ENCODE measurements at regions not wholly inside any gene's neighbourhood (a gene's known extent, or its start where the extent isn't known, plus 50 kb on each side); places are given as distances from the start of the nearest gene placed in this dataset.

DNA sequence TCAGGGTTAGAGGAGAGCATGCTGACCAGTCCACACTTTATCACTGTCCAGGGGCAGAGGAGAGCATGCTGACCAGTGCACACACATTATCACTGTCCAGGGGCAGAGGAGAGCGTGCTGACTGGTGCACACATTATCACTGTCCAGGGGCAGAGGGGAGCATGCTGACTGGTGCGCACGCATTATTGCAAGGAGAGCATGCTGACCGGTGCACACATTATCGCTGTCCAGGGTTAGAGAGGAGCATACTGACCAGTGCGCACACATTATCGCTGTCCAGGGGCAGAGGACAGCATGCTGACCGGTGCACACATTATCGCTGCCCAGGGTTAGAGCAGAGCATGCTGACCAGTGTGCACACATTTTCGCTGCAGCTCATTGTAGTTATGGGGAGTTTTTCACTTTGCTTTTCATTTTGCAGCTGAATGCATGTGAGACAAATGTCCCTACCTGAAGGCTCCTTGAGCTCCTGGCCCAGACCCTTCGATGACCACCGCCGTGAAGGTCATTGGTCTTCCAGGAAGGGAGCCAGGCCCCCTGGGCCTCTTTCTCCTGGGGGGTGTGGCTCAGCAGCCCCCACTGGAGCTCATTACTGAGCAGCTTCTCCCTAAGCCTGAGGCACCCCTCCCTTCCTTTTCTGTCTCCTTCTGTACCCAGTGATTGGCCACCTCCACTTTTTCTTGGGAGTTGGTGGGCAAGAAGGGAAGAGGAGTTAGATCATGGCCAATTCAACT lies 178.8 kb upstream of the AFDN start:
- H3K36me3 Mint-ChIP-seq (ENCODE audit: low read depth): no peaks in the 10 kb centered on the region
- no peak overlapping the region for H3K4me3 Mint-ChIP-seq
- no peak overlapping the region for H3K27ac Mint-ChIP-seq
- H3K4me1 Mint-ChIP-seq (ENCODE audit: low read depth): no peaks in the 10 kb centered on the region
- TF ChIP-seq, protein P1, sequence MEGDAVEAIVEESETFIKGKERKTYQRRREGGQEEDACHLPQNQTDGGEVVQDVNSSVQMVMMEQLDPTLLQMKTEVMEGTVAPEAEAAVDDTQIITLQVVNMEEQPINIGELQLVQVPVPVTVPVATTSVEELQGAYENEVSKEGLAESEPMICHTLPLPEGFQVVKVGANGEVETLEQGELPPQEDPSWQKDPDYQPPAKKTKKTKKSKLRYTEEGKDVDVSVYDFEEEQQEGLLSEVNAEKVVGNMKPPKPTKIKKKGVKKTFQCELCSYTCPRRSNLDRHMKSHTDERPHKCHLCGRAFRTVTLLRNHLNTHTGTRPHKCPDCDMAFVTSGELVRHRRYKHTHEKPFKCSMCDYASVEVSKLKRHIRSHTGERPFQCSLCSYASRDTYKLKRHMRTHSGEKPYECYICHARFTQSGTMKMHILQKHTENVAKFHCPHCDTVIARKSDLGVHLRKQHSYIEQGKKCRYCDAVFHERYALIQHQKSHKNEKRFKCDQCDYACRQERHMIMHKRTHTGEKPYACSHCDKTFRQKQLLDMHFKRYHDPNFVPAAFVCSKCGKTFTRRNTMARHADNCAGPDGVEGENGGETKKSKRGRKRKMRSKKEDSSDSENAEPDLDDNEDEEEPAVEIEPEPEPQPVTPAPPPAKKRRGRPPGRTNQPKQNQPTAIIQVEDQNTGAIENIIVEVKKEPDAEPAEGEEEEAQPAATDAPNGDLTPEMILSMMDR (IDR thresholded peaks at IDR 0.05): no peak
- ChIA-PET POLR2A (no interaction called here), CTCF (no interaction called here)
- intact Hi-C loops (cut with micrococcal nuclease): no loop called here
- H3K27me3 Mint-ChIP-seq: peaks cover 9% of the 10 kb centered on the region
- ATAC-seq: no peak
- no peaks in the 10 kb centered on the region for H3K9me3 Mint-ChIP-seq
- DNase-seq: no peak

GRCh38 chr6:167648501-167649278 lies 178.0 kb upstream of the AFDN start:
- Mint-ChIP-seq H3K4me3 (no peak overlapping the region), H3K27ac (no peak overlapping the region), H3K9me3 (no peaks in the 10 kb centered on the region), H3K27me3 (peaks cover 10% of the 10 kb centered on the region), H3K36me3 (ENCODE audit: low read depth) (no peaks in the 10 kb centered on the region), H3K4me1 (ENCODE audit: low read depth) (no peaks in the 10 kb centered on the region)
- TF ChIP-seq, protein P1 (IDR thresholded peaks at IDR 0.05): no peak
- DNase-seq (no peak), ATAC-seq (no peak)
- CTCF ChIA-PET: no interaction called here
- intact Hi-C loops (cut with micrococcal nuclease): no loop called here
- POLR2A ChIA-PET: interaction anchor here (0.6 kb wide), 1 partner anchor 296 kb away, joined by 3 read pairs; no protein-coding TSS in a partner anchor

DNA sequence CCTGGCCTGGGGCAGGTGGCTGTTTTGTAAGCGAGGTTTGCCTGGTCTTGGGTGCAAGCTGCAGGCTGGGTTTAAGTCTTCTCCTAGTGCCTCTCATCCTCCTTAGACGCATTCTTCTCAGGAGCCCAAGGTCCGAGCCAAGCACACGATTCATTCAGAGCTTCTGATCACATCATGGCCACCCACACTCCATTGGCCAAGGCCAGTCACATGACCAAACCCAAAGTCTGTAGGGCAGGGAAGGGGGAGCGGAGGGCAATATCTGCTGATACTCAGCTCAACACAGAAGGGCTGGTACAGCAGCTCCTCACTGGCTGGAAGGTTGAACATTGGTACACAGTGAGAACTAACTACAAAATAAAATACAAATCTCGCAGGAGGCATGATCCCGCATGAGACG lies 177.2 kb upstream of the AFDN start:
- intact Hi-C loops (cut with micrococcal nuclease): no loop called here
- peaks cover 10% of the 10 kb centered on the region for H3K27me3 Mint-ChIP-seq
- no peaks in the 10 kb centered on the region for H3K9me3 Mint-ChIP-seq
- ChIA-PET CTCF (interaction anchor here (0.7 kb wide), 1 partner anchor 50 kb away, joined by 3 read pairs; no protein-coding TSS in a partner anchor), POLR2A (interaction anchor here (0.5 kb wide), 1 partner anchor 66 kb away, joined by 3 read pairs; no protein-coding TSS in a partner anchor)
- H3K4me3 Mint-ChIP-seq: no peak overlapping the region
- no peaks in the 10 kb centered on the region for H3K36me3 Mint-ChIP-seq (ENCODE audit: low read depth)
- no peak for DNase-seq
- H3K4me1 Mint-ChIP-seq (ENCODE audit: low read depth): no peaks in the 10 kb centered on the region
- ATAC-seq: no peak
- no peak overlapping the region for H3K27ac Mint-ChIP-seq
- TF ChIP-seq, protein P1 (IDR thresholded peaks at IDR 0.05): no peak

DNA sequence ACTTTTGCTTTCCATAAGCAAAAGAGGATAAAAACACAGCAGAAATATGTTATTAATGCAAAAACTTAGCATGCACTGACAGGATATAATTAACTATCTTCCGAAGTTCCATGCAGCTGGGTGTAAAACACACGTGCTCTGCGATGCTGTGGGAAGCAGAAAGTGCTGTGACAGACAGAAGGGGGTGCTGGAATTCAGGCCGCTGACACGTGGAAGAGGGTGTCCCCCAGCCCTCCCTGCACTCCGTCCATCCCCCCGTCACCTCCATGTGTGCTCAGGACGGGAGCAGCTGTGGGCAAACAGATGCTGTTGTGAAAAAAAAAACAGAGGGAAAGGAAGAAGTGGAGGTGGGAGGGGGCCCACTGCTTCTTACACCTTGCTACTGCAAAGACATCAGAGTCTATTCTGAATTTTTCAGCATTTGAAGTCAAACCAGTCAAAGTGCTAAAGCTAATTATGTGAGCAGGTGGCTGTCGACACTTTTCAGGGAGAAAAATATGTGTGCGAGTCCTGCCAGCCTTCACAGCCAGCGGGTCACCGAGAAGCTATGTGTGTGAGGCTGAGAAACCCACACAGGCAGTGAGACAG lies 175.9 kb upstream of the AFDN start:
- Mint-ChIP-seq H3K36me3 (ENCODE audit: low read depth) (no peaks in the 10 kb centered on the region), H3K27me3 (peaks cover 8% of the 10 kb centered on the region), H3K9me3 (no peaks in the 10 kb centered on the region), H3K4me3 (no peak overlapping the region), H3K4me1 (ENCODE audit: low read depth) (no peaks in the 10 kb centered on the region), H3K27ac (no peak overlapping the region)
- DNase-seq (no peak), ATAC-seq (no peak)
- POLR2A ChIA-PET: no interaction called here
- CTCF ChIA-PET: no interaction called here
- intact Hi-C loops (cut with micrococcal nuclease): no loop called here
- TF ChIP-seq, protein P1 (IDR thresholded peaks at IDR 0.05): no peak
